ENCODE measurements at regions not wholly inside any gene's neighbourhood (a gene's known extent, or its start where the extent isn't known, plus 50 kb on each side); places are given as distances from the start of the nearest gene placed in this dataset.

GRCh38 chrX:13875572-13875971 is 58.7 kb upstream of the GPM6B start:
- no peak for TF ChIP-seq CTCF (IDR thresholded peaks at IDR 0.05 in 8 of 11, conservative IDR thresholded peaks at IDR 0.05 in 3 of 11)
- TF ChIP-seq POLR2A (IDR thresholded peaks at IDR 0.05) = no peak
- no peak for TF ChIP-seq POLR2AphosphoS5 (IDR thresholded peaks at IDR 0.05)

All from spleen (tissue), 7 donors.